ENCODE measurements at regions not wholly inside any gene's neighbourhood (a gene's known extent, or its start where the extent isn't known, plus 50 kb on each side); places are given as distances from the start of the nearest gene placed in this dataset.

GRCh38 chr9:107198718-107199117, 84.4 kb upstream of the RAD23B start:
- DNase-seq (ENCODE audit: low read depth in 2 of 3, low spot score in 1 of 3), result no peak

GRCh38 chr9:107208121-107208520, 75.0 kb upstream of the RAD23B start:
- no peak for DNase-seq (ENCODE audit: low read depth in 2 of 3, low spot score in 1 of 3)

GRCh38 chr9:107210775-107211174, 72.3 kb upstream of the RAD23B start:
- no peak for DNase-seq (ENCODE audit: low read depth in 2 of 3, low spot score in 1 of 3)

- no peak for DNase-seq (ENCODE audit: low read depth in 2 of 3, low spot score in 1 of 3)
These were observed 71.7 kb upstream of the RAD23B start for GRCh38 chr9:107211284-107211923.

- no peak for DNase-seq (ENCODE audit: low read depth in 2 of 3, low spot score in 1 of 3)
These were observed 70.5 kb upstream of the RAD23B start for GRCh38 chr9:107212613-107213012.

GRCh38 chr9:107213080-107213479, 70.0 kb upstream of the RAD23B start:
- DNase-seq (ENCODE audit: low read depth in 2 of 3, low spot score in 1 of 3), result no peak

- peak; percentile 1 to 29 (median 1) for DNase-seq (ENCODE audit: low read depth in 2 of 3, low spot score in 1 of 3)
These were observed 69.5 kb upstream of the RAD23B start for GRCh38 chr9:107213561-107214028.

- DNase-seq (ENCODE audit: low read depth in 2 of 3, low spot score in 1 of 3), result no peak
These were observed 68.7 kb upstream of the RAD23B start for GRCh38 chr9:107214381-107214780.

- DNase-seq (ENCODE audit: low read depth in 2 of 3, low spot score in 1 of 3), result no peak
These were observed 68.2 kb upstream of the RAD23B start for GRCh38 chr9:107214915-107215314.

- DNase-seq (ENCODE audit: low read depth in 2 of 3, low spot score in 1 of 3), result no peak
These were observed 67.7 kb upstream of the RAD23B start for GRCh38 chr9:107215381-107215780.

GRCh38 chr9:107216329-107216728, 66.8 kb upstream of the RAD23B start:
- no peak for DNase-seq (ENCODE audit: low read depth in 2 of 3, low spot score in 1 of 3)

- no peak for DNase-seq (ENCODE audit: low read depth in 2 of 3, low spot score in 1 of 3)
These were observed 64.1 kb upstream of the RAD23B start for GRCh38 chr9:107218829-107219485.

- no peak for DNase-seq (ENCODE audit: low read depth in 2 of 3, low spot score in 1 of 3)
These were observed 63.5 kb upstream of the RAD23B start for GRCh38 chr9:107219486-107220077.

- no peak for DNase-seq (ENCODE audit: low read depth in 2 of 3, low spot score in 1 of 3)
These were observed 61.8 kb upstream of the RAD23B start for GRCh38 chr9:107221321-107221720.

GRCh38 chr9:107222020-107222522, 61.0 kb upstream of the RAD23B start:
- DNase-seq (ENCODE audit: low read depth in 2 of 3, low spot score in 1 of 3), result no peak

- no peak for DNase-seq (ENCODE audit: low read depth in 2 of 3, low spot score in 1 of 3)
These were observed 59.7 kb upstream of the RAD23B start for GRCh38 chr9:107223381-107223780.

- no peak for DNase-seq (ENCODE audit: low read depth in 2 of 3, low spot score in 1 of 3)
These were observed 58.8 kb upstream of the RAD23B start for GRCh38 chr9:107224252-107224651.

GRCh38 chr9:107226421-107226820, 56.7 kb upstream of the RAD23B start:
- DNase-seq (ENCODE audit: low read depth in 2 of 3, low spot score in 1 of 3), result no peak

GRCh38 chr9:107227774-107228173, 55.3 kb upstream of the RAD23B start:
- no peak for DNase-seq (ENCODE audit: low read depth in 2 of 3, low spot score in 1 of 3)

- no peak for DNase-seq (ENCODE audit: low read depth in 2 of 3, low spot score in 1 of 3)
These were observed 54.5 kb upstream of the RAD23B start for GRCh38 chr9:107228496-107229039.

GRCh38 chr9:107229241-107229741, 53.8 kb upstream of the RAD23B start:
- DNase-seq (ENCODE audit: low read depth in 2 of 3, low spot score in 1 of 3), result no peak

Data from stimulated activated CD4-positive, alpha-beta T cell treated with anti-CD3 and anti-CD28 coated beads, Interleukin-12 subunit alpha, Interleukin-12 subunit beta, amount 100 ng/mL, for 48 hours (primary cell).